HepG2 (cell line): ENCODE measurements at regions not wholly inside any gene's neighbourhood (a gene's known extent, or its start where the extent isn't known, plus 50 kb on each side); places are given as distances from the start of the nearest gene placed in this dataset.

ENCODE experiments used
- AHR ChIP-seq: IDR thresholded peaks from 2 replicates; pipeline ENCODE4 v1.6.1; 2018; ENCODE audit warnings: missing genetic modification reagents, missing compliant biosample characterization
- ERF ChIP-seq: IDR thresholded peaks from 2 replicates; pipeline ENCODE4 v1.6.1; 2018; ENCODE audit warnings: missing biosample characterization, missing genetic modification reagents
- HOXD1 ChIP-seq: sonication (generic); formaldehyde crosslinking; IDR thresholded peaks from 2 replicates; pipeline ENCODE4 v1.5.0; 2020; ENCODE audit warnings: missing genetic modification reagents
- KAT2B ChIP-seq: fragments of 150-350 bp; IDR thresholded peaks from 2 replicates; pipeline ENCODE4 v1.6.1; 2014; ENCODE audit warnings: low read depth, low read length, borderline replicate concordance
- MAZ ChIP-seq, 2 experiments: sonication (generic) in 1 of 2; formaldehyde crosslinking in 1 of 2; IDR thresholded peaks; 2 replicates each; pipeline versions ENCODE4 v1.5.0 to v1.6.1; 2012 to 2020; ENCODE audit warnings: low read depth in 2 of 2, mild to moderate bottlenecking in 2 of 2, borderline replicate concordance in 1 of 2, improper control_type of control experiment in 1 of 2, low read length in 1 of 2, missing genetic modification reagents in 1 of 2, moderate library complexity in 1 of 2
- MBD4 ChIP-seq: IDR thresholded peaks from 2 replicates; pipeline ENCODE4 v1.6.1; 2012; ENCODE audit warnings: low read length, inconsistent platforms, borderline replicate concordance
- MBNL3 ChIP-seq: fragments of 250-450 bp; sonication (Bioruptor Pico); conservative IDR thresholded peaks from 2 replicates; pipeline ENCODE4 v1.8.0; 2022; ENCODE audit warnings: mild to moderate bottlenecking, inconsistent platforms
- MED8 ChIP-seq: sonication (generic); formaldehyde crosslinking; IDR thresholded peaks from 2 replicates; pipeline ENCODE4 v1.8.1; 2023; ENCODE audit warnings: mild to moderate bottlenecking, missing genetic modification reagents; ENCODE audit not compliant: insufficient replicate concordance
- NFE2L2 ChIP-seq: fragments of 150-350 bp; IDR thresholded peaks from 2 replicates; pipeline ENCODE4 v1.6.1; 2014; ENCODE audit warnings: low read length
- PCBP1 ChIP-seq: fragments of 200-400 bp; formaldehyde crosslinking; IDR thresholded peaks from 2 replicates; pipeline ENCODE4 v1.6.1; 2017; ENCODE audit warnings: mild to moderate bottlenecking, low read depth, low read length, borderline replicate concordance
- ZFYVE20 ChIP-seq: sonication (generic); formaldehyde crosslinking; IDR thresholded peaks from 2 replicates; pipeline ENCODE4 v1.8.0; 2023; ENCODE audit warnings: low read depth, mild to moderate bottlenecking, moderate library complexity, missing genetic modification reagents, borderline replicate concordance
- ZNF337 ChIP-seq: sonication (generic); formaldehyde crosslinking; IDR thresholded peaks from 2 replicates; pipeline ENCODE4 v1.5.1; 2020; ENCODE audit warnings: missing genetic modification reagents, low read depth, mild to moderate bottlenecking, borderline replicate concordance
- ZNF556 ChIP-seq: sonication (generic); formaldehyde crosslinking; IDR thresholded peaks from 2 replicates; pipeline ENCODE4 v1.4.0; 2020; ENCODE audit warnings: mild to moderate bottlenecking, missing genetic modification reagents, borderline replicate concordance
- ZNF558 ChIP-seq: sonication (generic); formaldehyde crosslinking; IDR thresholded peaks from 2 replicates; pipeline ENCODE4 v1.9.0; 2022; ENCODE audit warnings: mild to moderate bottlenecking, missing genetic modification reagents, borderline replicate concordance
- ZNF83 ChIP-seq: sonication (generic); formaldehyde crosslinking; IDR thresholded peaks from 2 replicates; pipeline ENCODE4 v1.4.0; 2020; ENCODE audit warnings: missing genetic modification reagents, mild to moderate bottlenecking, borderline replicate concordance
- ZSCAN9 ChIP-seq: IDR thresholded peaks from 2 replicates; pipeline ENCODE4 v1.6.1; 2016; ENCODE audit warnings: borderline replicate concordance
- TF ChIP-seq, protein P1 (sequence below): sonication (generic); formaldehyde crosslinking; IDR thresholded peaks from 2 replicates; pipeline ENCODE4 v1.4.0; 2020; ENCODE audit warnings: mild to moderate bottlenecking, missing genetic modification reagents, borderline replicate concordance
- TF ChIP-seq, protein P2 (sequence below): conservative IDR thresholded peaks from 2 replicates; pipeline ENCODE4 v1.6.1; 2018; ENCODE audit warnings: missing genetic modification reagents
- TF ChIP-seq, protein P3 (sequence below): sonication (generic); formaldehyde crosslinking; IDR thresholded peaks from 2 replicates; pipeline ENCODE4 v1.4.0; 2020; ENCODE audit warnings: mild to moderate bottlenecking, missing genetic modification reagents
- TF ChIP-seq, protein P4 (sequence below): sonication (generic); formaldehyde crosslinking; IDR thresholded peaks from 2 replicates; pipeline ENCODE4 v1.9.0; 2021; ENCODE audit warnings: missing genetic modification reagents, borderline replicate concordance
- TF ChIP-seq, protein P5 (sequence below), 2 experiments: sonication (generic) in 1 of 2; formaldehyde crosslinking in 1 of 2; IDR thresholded peaks; 2 replicates each; pipeline versions ENCODE4 v1.4.0 to v1.6.1; 2018 to 2020; ENCODE audit warnings: missing genetic modification reagents in 2 of 2, borderline replicate concordance in 1 of 2, low read depth in 1 of 2, mild to moderate bottlenecking in 1 of 2, missing biosample characterization in 1 of 2

DNA sequence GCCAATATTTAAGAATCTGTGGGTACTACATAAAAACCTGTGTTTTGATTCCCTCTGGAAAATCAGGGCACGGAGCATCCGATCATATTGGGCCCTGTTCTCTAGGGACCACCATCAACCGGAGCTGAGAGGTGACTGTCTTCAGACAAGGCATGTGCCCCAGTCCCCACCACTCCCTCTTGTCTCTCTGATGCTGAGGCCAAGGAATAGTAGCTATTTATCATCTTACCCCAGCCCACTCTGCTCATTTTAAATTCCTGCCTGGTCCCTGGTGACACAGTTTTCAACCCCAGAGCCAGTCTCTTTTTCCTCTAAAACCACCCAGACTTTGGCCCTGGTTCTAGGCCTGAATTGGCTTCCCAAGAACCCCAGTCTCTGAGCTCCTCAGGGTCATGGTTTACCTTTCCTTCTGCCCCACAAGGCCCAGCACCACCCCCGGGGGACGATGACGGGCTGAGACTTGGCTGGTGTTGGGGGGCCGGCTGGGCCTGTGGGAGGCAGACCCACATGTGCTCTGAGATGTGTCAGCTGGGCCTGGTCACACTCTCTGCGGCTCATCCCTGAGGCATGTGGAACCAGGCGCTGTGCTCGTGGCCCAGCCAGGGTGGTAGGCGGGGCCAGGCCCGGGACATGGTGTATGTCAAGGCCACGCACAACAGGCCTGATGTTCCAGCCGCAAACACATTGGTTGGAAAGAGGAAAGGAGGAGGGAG is 114.4 kb downstream of the CEBPB start (continued):
- TF ChIP-seq, protein P1, sequence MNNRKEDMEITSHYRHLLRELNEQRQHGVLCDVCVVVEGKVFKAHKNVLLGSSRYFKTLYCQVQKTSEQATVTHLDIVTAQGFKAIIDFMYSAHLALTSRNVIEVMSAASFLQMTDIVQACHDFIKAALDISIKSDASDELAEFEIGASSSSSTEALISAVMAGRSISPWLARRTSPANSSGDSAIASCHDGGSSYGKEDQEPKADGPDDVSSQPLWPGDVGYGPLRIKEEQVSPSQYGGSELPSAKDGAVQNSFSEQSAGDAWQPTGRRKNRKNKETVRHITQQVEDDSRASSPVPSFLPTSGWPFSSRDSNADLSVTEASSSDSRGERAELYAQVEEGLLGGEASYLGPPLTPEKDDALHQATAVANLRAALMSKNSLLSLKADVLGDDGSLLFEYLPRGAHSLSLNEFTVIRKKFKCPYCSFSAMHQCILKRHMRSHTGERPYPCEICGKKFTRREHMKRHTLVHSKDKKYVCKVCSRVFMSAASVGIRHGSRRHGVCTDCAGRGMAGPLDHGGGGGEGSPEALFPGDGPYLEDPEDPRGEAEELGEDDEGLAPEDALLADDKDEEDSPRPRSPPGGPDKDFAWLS (CRISPR knock-in tag): no peak
- TF ChIP-seq, protein P2, sequence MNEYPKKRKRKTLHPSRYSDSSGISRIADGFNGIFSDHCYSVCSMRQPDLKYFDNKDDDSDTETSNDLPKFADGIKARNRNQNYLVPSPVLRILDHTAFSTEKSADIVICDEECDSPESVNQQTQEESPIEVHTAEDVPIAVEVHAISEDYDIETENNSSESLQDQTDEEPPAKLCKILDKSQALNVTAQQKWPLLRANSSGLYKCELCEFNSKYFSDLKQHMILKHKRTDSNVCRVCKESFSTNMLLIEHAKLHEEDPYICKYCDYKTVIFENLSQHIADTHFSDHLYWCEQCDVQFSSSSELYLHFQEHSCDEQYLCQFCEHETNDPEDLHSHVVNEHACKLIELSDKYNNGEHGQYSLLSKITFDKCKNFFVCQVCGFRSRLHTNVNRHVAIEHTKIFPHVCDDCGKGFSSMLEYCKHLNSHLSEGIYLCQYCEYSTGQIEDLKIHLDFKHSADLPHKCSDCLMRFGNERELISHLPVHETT (CRISPR knock-in tag): peak; percentile 92; the same call in 1 of the 2 replicates
- TF ChIP-seq AHR (CRISPR knock-in tag) (peak; percentile 94; the same call in 1 of the 2 replicates), ZNF556 (CRISPR knock-in tag) (peak; percentile 59; the same call in 1 of the 2 replicates), PCBP1 (no peak), ERF (CRISPR knock-in tag) (peak; percentile 99), ZNF558 (CRISPR knock-in tag) (peak; percentile 99; the same call in 1 of the 2 replicates), MBD4 (no peak), KAT2B (no peak), HOXD1 (peak; percentile 94), MAZ (IDR thresholded peaks at IDR 0.05; ENCODE audit: borderline replicate concordance, low read depth, low read length) (peak; percentile 75), MAZ (CRISPR knock-in tag; IDR thresholded peaks at IDR 0.05; ENCODE audit: low read depth) (peak; percentile 97), ZNF83 (CRISPR knock-in tag) (peak; percentile 99), ZSCAN9 (CRISPR knock-in tag) (peak; percentile 99), ZNF337 (peak; percentile 90; the same call in 1 of the 2 replicates), NFE2L2 (no peak), ZFYVE20 (CRISPR knock-in tag) (peak; percentile 95; the same call in 1 of the 2 replicates), MED8 (CRISPR knock-in tag) (peak; percentile 87), MBNL3 (CRISPR knock-in tag) (no peak)
- TF ChIP-seq, protein P3, sequence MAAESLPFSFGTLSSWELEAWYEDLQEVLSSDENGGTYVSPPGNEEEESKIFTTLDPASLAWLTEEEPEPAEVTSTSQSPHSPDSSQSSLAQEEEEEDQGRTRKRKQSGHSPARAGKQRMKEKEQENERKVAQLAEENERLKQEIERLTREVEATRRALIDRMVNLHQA (CRISPR knock-in tag): no peak
- TF ChIP-seq, protein P4, sequence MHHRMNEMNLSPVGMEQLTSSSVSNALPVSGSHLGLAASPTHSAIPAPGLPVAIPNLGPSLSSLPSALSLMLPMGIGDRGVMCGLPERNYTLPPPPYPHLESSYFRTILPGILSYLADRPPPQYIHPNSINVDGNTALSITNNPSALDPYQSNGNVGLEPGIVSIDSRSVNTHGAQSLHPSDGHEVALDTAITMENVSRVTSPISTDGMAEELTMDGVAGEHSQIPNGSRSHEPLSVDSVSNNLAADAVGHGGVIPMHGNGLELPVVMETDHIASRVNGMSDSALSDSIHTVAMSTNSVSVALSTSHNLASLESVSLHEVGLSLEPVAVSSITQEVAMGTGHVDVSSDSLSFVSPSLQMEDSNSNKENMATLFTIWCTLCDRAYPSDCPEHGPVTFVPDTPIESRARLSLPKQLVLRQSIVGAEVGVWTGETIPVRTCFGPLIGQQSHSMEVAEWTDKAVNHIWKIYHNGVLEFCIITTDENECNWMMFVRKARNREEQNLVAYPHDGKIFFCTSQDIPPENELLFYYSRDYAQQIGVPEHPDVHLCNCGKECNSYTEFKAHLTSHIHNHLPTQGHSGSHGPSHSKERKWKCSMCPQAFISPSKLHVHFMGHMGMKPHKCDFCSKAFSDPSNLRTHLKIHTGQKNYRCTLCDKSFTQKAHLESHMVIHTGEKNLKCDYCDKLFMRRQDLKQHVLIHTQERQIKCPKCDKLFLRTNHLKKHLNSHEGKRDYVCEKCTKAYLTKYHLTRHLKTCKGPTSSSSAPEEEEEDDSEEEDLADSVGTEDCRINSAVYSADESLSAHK (CRISPR knock-in tag): no peak
- TF ChIP-seq, protein P5, sequence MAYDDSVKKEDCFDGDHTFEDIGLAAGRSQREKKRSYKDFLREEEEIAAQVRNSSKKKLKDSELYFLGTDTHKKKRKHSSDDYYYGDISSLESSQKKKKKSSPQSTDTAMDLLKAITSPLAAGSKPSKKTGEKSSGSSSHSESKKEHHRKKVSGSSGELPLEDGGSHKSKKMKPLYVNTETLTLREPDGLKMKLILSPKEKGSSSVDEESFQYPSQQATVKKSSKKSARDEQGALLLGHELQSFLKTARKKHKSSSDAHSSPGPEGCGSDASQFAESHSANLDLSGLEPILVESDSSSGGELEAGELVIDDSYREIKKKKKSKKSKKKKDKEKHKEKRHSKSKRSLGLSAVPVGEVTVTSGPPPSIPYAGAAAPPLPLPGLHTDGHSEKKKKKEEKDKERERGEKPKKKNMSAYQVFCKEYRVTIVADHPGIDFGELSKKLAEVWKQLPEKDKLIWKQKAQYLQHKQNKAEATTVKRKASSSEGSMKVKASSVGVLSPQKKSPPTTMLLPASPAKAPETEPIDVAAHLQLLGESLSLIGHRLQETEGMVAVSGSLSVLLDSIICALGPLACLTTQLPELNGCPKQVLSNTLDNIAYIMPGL (CRISPR knock-in tag; IDR thresholded peaks at IDR 0.05; ENCODE audit: borderline replicate concordance in 1 of 2, low read depth in 1 of 2): peak; percentile 49 to 98; a peak in 2 of 4 replicates
